CD4-positive, alpha-beta T cell treated with Interleukin-17A for 4 hours (primary cell): ENCODE measurements at regions not wholly inside any gene's neighbourhood (a gene's known extent, or its start where the extent isn't known, plus 50 kb on each side); places are given as distances from the start of the nearest gene placed in this dataset.

Experiments
- DNase-seq: peaks from one replicate; pipeline ENCODE4 v3.0.0-alpha.2; 2020; ENCODE audit warnings: mixed read lengths

GRCh38 chr4:26257850-26258249 is 63.0 kb upstream of the RBPJ start:
- DNase-seq = no peak

- no peak for DNase-seq
Observed at GRCh38 chr4:26260571-26260970, 60.2 kb upstream of the RBPJ start.

- no peak for DNase-seq
Observed at GRCh38 chr4:26261405-26261804, 59.4 kb upstream of the RBPJ start.

GRCh38 chr4:26263165-26263564 is 57.6 kb upstream of the RBPJ start:
- no peak for DNase-seq

- DNase-seq = no peak
Observed at GRCh38 chr4:26264109-26264508, 56.7 kb upstream of the RBPJ start.

GRCh38 chr4:26267087-26267486 is 53.7 kb upstream of the RBPJ start:
- DNase-seq = no peak

GRCh38 chr4:26268246-26268645 is 52.6 kb upstream of the RBPJ start:
- no peak for DNase-seq

- DNase-seq = no peak
Observed at GRCh38 chr4:26269038-26269437, 51.8 kb upstream of the RBPJ start.
